HepG2 (cell line): ENCODE measurements at regions not wholly inside any gene's neighbourhood (a gene's known extent, or its start where the extent isn't known, plus 50 kb on each side); places are given as distances from the start of the nearest gene placed in this dataset.

ENCODE experiments used
- ATAC-seq: fragments of 200-7000 bp; cut with Tn5 transposase; 3 replicates; pipeline ENCODE4 v1.9.1; 2020; ENCODE audit warnings: mild to moderate bottlenecking, moderate library complexity
- BruUV-seq: library from RNA; stranded (reverse); fragments of 400-500 nt; replicated peaks from 2 replicates; lab custom pipeline; 2021; lab: Mats Ljungman, UMichigan
- CTCF ChIA-PET: fragments of 300-600 bp; formaldehyde crosslinking; extraction: SDS; loops from one replicate; lab custom pipeline; 2021; ENCODE audit warnings: low total read pairs, inconsistent platforms, low intra/inter-chr PET ratio; lab: Yijun Ruan, JAX
- POLR2A ChIA-PET: fragments of 350-600 bp; sonication (Branson Sonifier 250); formaldehyde crosslinking; loops from one replicate; lab custom pipeline; 2020; ENCODE audit warnings: antibody characterized with exemption, inconsistent platforms; lab: Yijun Ruan, JAX
- DNase-seq: peaks from one replicate; pipeline ENCODE4 v3.0.0-alpha.2; 2015; ENCODE audit warnings: low spot score
- FAIRE-seq: peaks from 3 replicates; lab custom pipeline; 2011; peaks lifted over from hg19 to GRCh38; lab: Jason Lieb, UNC
- H2AFZ ChIP-seq: one replicate; pipeline ENCODE4 v1.6.1; 2011; ENCODE audit warnings: low read length, inconsistent platforms
- H3K27ac ChIP-seq: fragments of 300-600 bp; 3 replicates; pipeline ENCODE4 v1.8.0; 2011; ENCODE audit warnings: mixed run types, mild to moderate bottlenecking, mixed read lengths, low read length, inconsistent platforms; ENCODE audit not compliant: insufficient read depth; ENCODE audit errors: extremely low read length
- H3K27me3 ChIP-seq, 2 experiments: fragments of 200-600 bp in 1 of 2; 2 replicates in 1 of 2; 3 replicates in 1 of 2; pipeline versions ENCODE4 v1.6.0 to v1.8.0; 2011; ENCODE audit warnings: low read length in 2 of 2, mild to moderate bottlenecking in 2 of 2, moderate library complexity in 2 of 2, inconsistent platforms in 1 of 2; ENCODE audit not compliant: insufficient read depth in 2 of 2, control insufficient read depth in 1 of 2
- H3K36me3 ChIP-seq, 2 experiments: fragments of 200-600 bp in 1 of 2; replicated peaks in 1 of 2; 2 replicates in 1 of 2; 3 replicates in 1 of 2; pipeline versions ENCODE4 v1.5.1 to v1.8.0; 2011; ENCODE audit warnings: low read length in 2 of 2, inconsistent platforms in 1 of 2; ENCODE audit not compliant: insufficient read depth in 2 of 2, control insufficient read depth in 1 of 2
- H3K4me1 ChIP-seq: 2 replicates; pipeline ENCODE4 v1.5.1; 2012; ENCODE audit warnings: low read length, inconsistent platforms; ENCODE audit not compliant: insufficient read depth
- H3K4me2 ChIP-seq: 2 replicates; pipeline ENCODE4 v1.6.0; 2011; ENCODE audit warnings: low read depth, low read length, inconsistent platforms
- H3K4me3 ChIP-seq, 3 experiments: fragments of 200-600 bp in 1 of 3; sonication (generic), shearing (Covaris generic) in 1 of 3; replicated peaks in 1 of 3; 2 replicates each; pipeline ENCODE4 v1.5.1; 2011 to 2016; ENCODE audit warnings: low read length in 3 of 3, inconsistent platforms in 2 of 3, low read depth in 2 of 3, mild to moderate bottlenecking in 2 of 3, control low read depth in 1 of 3, mixed read lengths in 1 of 3; ENCODE audit not compliant: insufficient read depth in 1 of 3
- H3K79me2 ChIP-seq: one replicate; pipeline ENCODE4 v1.6.1; 2011; ENCODE audit warnings: low read length, inconsistent platforms; ENCODE audit not compliant: insufficient read depth
- H3K9ac ChIP-seq: 2 replicates; pipeline ENCODE4 v1.6.0; 2011; ENCODE audit warnings: mild to moderate bottlenecking, low read depth, low read length, inconsistent platforms; ENCODE audit not compliant: insufficient read depth
- H3K9me3 ChIP-seq: 2 replicates; pipeline ENCODE4 v1.5.1; 2012; ENCODE audit warnings: mild to moderate bottlenecking, low read length
- H4K20me1 ChIP-seq: 2 replicates; pipeline ENCODE4 v1.6.0; 2011; ENCODE audit warnings: inconsistent platforms, mild to moderate bottlenecking, low read length, moderate library complexity; ENCODE audit not compliant: insufficient read depth
- AKAP8 ChIP-seq: sonication (generic); formaldehyde crosslinking; IDR thresholded peaks from 2 replicates; pipeline ENCODE4 v1.5.1; 2020; ENCODE audit warnings: mild to moderate bottlenecking, missing genetic modification reagents
- ATF1 ChIP-seq: IDR thresholded peaks from 2 replicates; pipeline ENCODE4 v1.6.1; 2016; ENCODE audit warnings: mild to moderate bottlenecking, control low read depth
- EZH2 ChIP-seq: conservative IDR thresholded peaks from 2 replicates; pipeline ENCODE4 v1.6.1; 2012; ENCODE audit warnings: mild to moderate bottlenecking, low read depth, low read length, moderate library complexity
- HNRNPK ChIP-seq: fragments of 200-400 bp; formaldehyde crosslinking; IDR thresholded peaks from 2 replicates; pipeline ENCODE4 v1.6.1; 2018; ENCODE audit warnings: low read length, low read depth, moderate library complexity, mild to moderate bottlenecking; ENCODE audit not compliant: poor library complexity, severe bottlenecking
- KAT2B ChIP-seq: fragments of 150-350 bp; IDR thresholded peaks from 2 replicates; pipeline ENCODE4 v1.6.1; 2014; ENCODE audit warnings: low read depth, low read length, borderline replicate concordance
- KLF12 ChIP-seq: sonication (generic); formaldehyde crosslinking; IDR thresholded peaks from 2 replicates; pipeline ENCODE4 v1.4.0; 2020; ENCODE audit warnings: missing genetic modification reagents, borderline replicate concordance
- ZFAT ChIP-seq: sonication (generic); formaldehyde crosslinking; conservative IDR thresholded peaks from 2 replicates; pipeline ENCODE4 v1.8.1; 2023; ENCODE audit warnings: missing genetic modification reagents, inconsistent platforms
- ZNF20 ChIP-seq: sonication (generic); formaldehyde crosslinking; IDR thresholded peaks from 2 replicates; pipeline ENCODE4 v1.4.0; 2020; ENCODE audit warnings: mild to moderate bottlenecking, moderate library complexity, missing genetic modification reagents
- ZNF546 ChIP-seq: sonication (generic); formaldehyde crosslinking; conservative IDR thresholded peaks from 2 replicates; pipeline ENCODE4 v1.8.1; 2023; ENCODE audit warnings: mild to moderate bottlenecking, missing genetic modification reagents
- ZNF816 ChIP-seq: sonication (generic); formaldehyde crosslinking; IDR thresholded peaks from 2 replicates; pipeline ENCODE4 v1.8.0; 2022; ENCODE audit warnings: missing genetic modification reagents, mild to moderate bottlenecking, borderline replicate concordance
- ZNF850 ChIP-seq: sonication (generic); formaldehyde crosslinking; conservative IDR thresholded peaks from 2 replicates; pipeline ENCODE4 v1.9.0; 2021; ENCODE audit warnings: mild to moderate bottlenecking, missing genetic modification reagents
- WGBS: methylation state at CpG from one replicate; pipeline ENCODE4 v1.1.6; 2017; ENCODE audit warnings: low lambda C conversion rate; 5-methylcytosine and 5-hydroxymethylcytosine counted together
- in situ Hi-C: cut with HindIII; loops from 2 replicates; pipeline ENCODE4 v1.10.0; 2017; ENCODE audit warnings: low pct_unique_long_range_greater_than_20kb; ENCODE audit not compliant: extremely low pct_ligation_motif_present
- intact Hi-C: fragments of 100-400 bp; cut with micrococcal nuclease; formaldehyde crosslinking; loops from one replicate; pipeline ENCODE4 v1.10.0; 2022; ENCODE audit not compliant: unreplicated experiment
- TF ChIP-seq, protein P1 (sequence below): sonication (generic); formaldehyde crosslinking; IDR thresholded peaks from 2 replicates; pipeline ENCODE4 v1.4.0; 2020; ENCODE audit warnings: missing genetic modification reagents
- TF ChIP-seq, protein P2 (sequence below): IDR thresholded peaks from 2 replicates; pipeline ENCODE4 v1.6.1; 2012; ENCODE audit warnings: low read depth, low read length, improper control_type of control experiment
- TF ChIP-seq, protein P3 (sequence below): sonication (generic); formaldehyde crosslinking; IDR thresholded peaks from 2 replicates; pipeline ENCODE4 v1.8.0; 2022; ENCODE audit warnings: low read depth, missing genetic modification reagents
- TF ChIP-seq, protein P4 (sequence below): sonication (generic); formaldehyde crosslinking; IDR thresholded peaks from 2 replicates; pipeline ENCODE4 v1.5.1; 2020; ENCODE audit warnings: mild to moderate bottlenecking, missing genetic modification reagents

DNA sequence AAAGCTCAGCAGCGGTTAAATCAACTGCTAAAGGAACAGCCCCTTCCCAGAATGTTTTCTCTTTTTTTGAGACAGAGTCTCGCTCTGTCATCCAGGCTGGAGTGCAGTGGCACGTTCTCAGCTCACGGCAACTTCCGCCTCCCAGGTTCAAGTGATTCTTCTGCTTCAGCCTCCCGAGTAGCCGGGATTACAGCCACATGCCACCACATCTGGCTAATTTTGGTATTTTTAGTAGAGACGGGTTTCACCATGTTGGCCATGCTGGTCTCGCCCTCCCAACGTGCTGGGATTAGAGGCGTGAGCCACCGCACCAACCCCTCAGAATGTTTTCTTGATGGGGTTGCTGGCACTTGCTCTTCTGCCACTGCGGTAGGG lies 59.8 kb upstream of the IL6 start:
- ChIA-PET POLR2A (no interaction called here), CTCF (no interaction called here)
- Histone ChIP-seq H3K9me3 (no peaks in the 10 kb centered on the region), H3K27me3 (no peaks in the 10 kb centered on the region; a peak in 1 of 5 replicates), H3K4me3 (no peak overlapping the region), H3K27ac (no peak overlapping the region), H3K4me2 (no peak overlapping the region), H3K4me1 (peaks cover 4% of the 10 kb centered on the region), H3K9ac (no peak overlapping the region), H3K36me3 (no peaks in the 10 kb centered on the region), H2AFZ (no peak overlapping the region), H4K20me1 (no peaks in the 10 kb centered on the region), H3K79me2 (no peaks in the 10 kb centered on the region)
- intact Hi-C loops (no loop called here), in situ Hi-C loops (no loop called here)
- ATAC-seq (no peak), FAIRE-seq (no peak), DNase-seq (no peak)
- whole genome bisulfite sequencing: 71% methylated on average over 13 of the region's 13 CpGs
- TF ChIP-seq ATF1 (no peak), ZNF850 (CRISPR knock-in tag) (no peak), HNRNPK (no peak), ZNF20 (CRISPR knock-in tag) (no peak), ZNF546 (CRISPR knock-in tag) (no peak), KAT2B (no peak), KLF12 (CRISPR knock-in tag) (no peak), AKAP8 (no peak), ZNF816 (CRISPR knock-in tag) (no peak), ZFAT (CRISPR knock-in tag) (no peak), EZH2 (no peak)
- TF ChIP-seq, protein P1, sequence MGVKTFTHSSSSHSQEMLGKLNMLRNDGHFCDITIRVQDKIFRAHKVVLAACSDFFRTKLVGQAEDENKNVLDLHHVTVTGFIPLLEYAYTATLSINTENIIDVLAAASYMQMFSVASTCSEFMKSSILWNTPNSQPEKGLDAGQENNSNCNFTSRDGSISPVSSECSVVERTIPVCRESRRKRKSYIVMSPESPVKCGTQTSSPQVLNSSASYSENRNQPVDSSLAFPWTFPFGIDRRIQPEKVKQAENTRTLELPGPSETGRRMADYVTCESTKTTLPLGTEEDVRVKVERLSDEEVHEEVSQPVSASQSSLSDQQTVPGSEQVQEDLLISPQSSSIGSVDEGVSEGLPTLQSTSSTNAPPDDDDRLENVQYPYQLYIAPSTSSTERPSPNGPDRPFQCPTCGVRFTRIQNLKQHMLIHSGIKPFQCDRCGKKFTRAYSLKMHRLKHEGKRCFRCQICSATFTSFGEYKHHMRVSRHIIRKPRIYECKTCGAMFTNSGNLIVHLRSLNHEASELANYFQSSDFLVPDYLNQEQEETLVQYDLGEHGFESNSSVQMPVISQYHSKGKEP (CRISPR knock-in tag): no peak
- TF ChIP-seq, protein P2, sequence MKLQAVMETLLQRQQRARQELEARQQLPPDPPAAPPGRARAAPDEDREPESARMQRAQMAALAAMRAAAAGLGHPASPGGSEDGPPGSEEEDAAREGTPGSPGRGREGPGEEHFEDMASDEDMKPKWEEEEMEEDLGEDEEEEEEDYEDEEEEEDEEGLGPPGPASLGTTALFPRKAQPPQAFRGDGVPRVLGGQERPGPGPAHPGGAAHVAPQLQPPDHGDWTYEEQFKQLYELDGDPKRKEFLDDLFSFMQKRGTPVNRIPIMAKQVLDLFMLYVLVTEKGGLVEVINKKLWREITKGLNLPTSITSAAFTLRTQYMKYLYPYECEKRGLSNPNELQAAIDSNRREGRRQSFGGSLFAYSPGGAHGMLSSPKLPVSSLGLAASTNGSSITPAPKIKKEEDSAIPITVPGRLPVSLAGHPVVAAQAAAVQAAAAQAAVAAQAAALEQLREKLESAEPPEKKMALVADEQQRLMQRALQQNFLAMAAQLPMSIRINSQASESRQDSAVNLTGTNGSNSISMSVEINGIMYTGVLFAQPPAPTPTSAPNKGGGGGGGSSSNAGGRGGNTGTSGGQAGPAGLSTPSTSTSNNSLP: no peak
- TF ChIP-seq, protein P3, sequence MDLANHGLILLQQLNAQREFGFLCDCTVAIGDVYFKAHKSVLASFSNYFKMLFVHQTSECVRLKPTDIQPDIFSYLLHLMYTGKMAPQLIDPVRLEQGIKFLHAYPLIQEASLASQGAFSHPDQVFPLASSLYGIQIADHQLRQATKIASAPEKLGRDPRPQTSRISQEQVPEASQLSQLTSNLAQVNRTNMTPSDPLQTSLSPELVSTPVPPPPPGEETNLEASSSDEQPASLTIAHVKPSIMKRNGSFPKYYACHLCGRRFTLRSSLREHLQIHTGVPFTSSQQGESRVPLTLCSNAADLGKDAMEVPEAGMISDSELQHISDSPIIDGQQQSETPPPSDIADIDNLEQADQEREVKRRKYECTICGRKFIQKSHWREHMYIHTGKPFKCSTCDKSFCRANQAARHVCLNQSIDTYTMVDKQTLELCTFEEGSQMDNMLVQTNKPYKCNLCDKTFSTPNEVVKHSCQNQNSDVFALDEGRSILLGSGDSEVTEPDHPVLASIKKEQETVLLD: no peak
- TF ChIP-seq, protein P4, sequence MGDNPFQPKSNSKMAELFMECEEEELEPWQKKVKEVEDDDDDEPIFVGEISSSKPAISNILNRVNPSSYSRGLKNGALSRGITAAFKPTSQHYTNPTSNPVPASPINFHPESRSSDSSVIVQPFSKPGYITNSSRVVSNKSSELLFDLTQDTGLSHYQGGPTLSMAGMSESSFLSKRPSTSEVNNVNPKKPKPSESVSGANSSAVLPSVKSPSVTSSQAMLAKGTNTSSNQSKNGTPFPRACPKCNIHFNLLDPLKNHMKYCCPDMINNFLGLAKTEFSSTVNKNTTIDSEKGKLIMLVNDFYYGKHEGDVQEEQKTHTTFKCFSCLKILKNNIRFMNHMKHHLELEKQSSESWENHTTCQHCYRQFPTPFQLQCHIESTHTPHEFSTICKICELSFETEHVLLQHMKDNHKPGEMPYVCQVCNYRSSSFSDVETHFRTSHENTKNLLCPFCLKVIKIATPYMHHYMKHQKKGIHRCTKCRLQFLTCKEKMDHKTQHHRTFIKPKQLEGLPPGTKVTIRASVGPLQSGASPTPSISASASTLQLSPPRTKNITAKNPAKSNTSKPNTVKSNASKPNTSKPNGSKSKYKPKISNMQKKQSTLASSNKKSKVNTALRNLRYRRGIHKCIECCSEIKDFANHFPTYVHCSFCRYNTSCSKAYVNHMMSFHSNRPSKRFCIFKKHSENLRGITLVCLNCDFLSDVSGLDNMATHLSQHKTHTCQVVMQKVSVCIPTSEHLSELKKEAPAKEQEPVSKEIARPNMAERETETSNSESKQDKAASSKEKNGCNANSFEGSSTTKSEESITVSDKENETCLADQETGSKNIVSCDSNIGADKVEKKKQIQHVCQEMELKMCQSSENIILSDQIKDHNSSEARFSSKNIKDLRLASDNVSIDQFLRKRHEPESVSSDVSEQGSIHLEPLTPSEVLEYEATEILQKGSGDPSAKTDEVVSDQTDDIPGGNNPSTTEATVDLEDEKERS (CRISPR knock-in tag): no peak
- no TSS peak for BruUV-seq
